ENCODE measurements at regions not wholly inside any gene's neighbourhood (a gene's known extent, or its start where the extent isn't known, plus 50 kb on each side); places are given as distances from the start of the nearest gene placed in this dataset.

DNA sequence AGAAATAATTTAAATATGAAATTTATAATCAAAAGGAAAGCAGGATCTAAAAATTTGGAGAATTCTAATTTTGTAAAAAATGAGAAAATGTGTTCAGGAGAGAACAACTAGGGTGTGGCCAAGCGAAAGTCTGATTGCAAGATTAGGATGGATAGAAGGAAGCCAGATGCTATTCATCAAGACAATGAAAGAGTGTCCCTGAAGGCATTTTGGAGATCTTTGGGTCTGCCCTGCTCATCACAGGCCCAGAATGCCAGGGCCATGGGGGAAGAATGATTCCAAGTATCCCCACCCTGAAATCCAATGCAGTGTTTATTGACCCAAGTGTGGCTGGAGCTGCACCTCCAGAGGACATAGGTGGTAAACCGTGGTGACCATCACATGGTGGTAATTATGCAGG is 724.0 kb upstream of the FZD8 start:
- no peaks in the 10 kb centered on the region for H3K36me3 ChIP-seq
- H3K4me1 ChIP-seq: no peaks in the 10 kb centered on the region
- DNase-seq (ENCODE audit: low spot score in 2 of 2): no peak
- TF ChIP-seq, protein P1, sequence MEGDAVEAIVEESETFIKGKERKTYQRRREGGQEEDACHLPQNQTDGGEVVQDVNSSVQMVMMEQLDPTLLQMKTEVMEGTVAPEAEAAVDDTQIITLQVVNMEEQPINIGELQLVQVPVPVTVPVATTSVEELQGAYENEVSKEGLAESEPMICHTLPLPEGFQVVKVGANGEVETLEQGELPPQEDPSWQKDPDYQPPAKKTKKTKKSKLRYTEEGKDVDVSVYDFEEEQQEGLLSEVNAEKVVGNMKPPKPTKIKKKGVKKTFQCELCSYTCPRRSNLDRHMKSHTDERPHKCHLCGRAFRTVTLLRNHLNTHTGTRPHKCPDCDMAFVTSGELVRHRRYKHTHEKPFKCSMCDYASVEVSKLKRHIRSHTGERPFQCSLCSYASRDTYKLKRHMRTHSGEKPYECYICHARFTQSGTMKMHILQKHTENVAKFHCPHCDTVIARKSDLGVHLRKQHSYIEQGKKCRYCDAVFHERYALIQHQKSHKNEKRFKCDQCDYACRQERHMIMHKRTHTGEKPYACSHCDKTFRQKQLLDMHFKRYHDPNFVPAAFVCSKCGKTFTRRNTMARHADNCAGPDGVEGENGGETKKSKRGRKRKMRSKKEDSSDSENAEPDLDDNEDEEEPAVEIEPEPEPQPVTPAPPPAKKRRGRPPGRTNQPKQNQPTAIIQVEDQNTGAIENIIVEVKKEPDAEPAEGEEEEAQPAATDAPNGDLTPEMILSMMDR (IDR thresholded peaks at IDR 0.05): no peak
- H3K27me3 ChIP-seq: no peaks in the 10 kb centered on the region
- intact Hi-C loops (cut with DNase I): no loop called here
- H3K27ac ChIP-seq: no peak overlapping the region
- H3K4me3 ChIP-seq: no peak overlapping the region
- H3K9me3 ChIP-seq: no peaks in the 10 kb centered on the region

DNA sequence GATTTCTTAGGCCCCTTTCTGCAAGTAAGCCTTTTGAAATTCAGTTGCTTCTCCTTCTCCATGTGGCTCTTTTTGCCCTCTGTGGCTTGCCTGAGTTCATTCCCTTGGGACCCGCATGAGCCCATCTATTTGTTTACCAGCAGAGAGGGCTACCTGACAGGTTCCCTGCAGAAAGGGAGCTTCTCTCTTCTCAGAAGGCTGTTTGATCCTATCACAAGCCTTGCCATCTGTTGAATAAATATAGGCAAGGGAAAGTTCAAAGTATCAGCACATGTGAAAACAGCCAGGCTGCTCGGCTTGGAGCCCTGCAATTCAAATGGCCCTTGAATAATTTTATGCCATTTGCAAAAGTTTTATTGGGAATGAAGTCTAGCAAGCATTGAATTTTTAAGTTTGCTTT is 720.2 kb upstream of the FZD8 start:
- H3K9me3 ChIP-seq: no peaks in the 10 kb centered on the region
- intact Hi-C loops (cut with DNase I): no loop called here
- no peaks in the 10 kb centered on the region for H3K27me3 ChIP-seq
- no peak for DNase-seq (ENCODE audit: low spot score in 2 of 2)
- H3K4me3 ChIP-seq: no peak overlapping the region
- no peaks in the 10 kb centered on the region for H3K4me1 ChIP-seq
- H3K27ac ChIP-seq: no peak overlapping the region
- H3K36me3 ChIP-seq: no peaks in the 10 kb centered on the region
- TF ChIP-seq, protein P1 (IDR thresholded peaks at IDR 0.05): no peak

DNA sequence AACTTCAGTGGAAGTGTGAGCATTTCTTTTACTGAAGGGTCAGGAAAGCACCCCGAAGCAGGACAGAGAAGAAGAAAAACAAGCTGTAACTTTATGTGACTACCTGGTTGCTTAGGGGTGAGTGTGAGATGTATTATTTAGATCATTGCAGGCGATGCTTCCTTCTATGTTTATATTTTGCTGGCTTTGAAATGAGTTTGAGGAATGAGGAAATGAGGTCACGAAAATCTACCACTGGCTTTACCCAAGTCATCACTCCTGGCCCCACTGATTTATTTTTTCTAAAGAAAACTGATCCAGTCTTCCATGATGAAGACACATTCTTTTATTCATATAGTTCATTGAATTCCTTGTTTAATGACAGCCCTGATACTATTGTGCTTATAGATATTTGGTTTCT is 716.6 kb upstream of the FZD8 start:
- intact Hi-C loops (cut with DNase I): no loop called here
- Histone ChIP-seq H3K27me3 (no peaks in the 10 kb centered on the region), H3K4me3 (no peak overlapping the region), H3K4me1 (no peaks in the 10 kb centered on the region), H3K36me3 (no peaks in the 10 kb centered on the region), H3K27ac (no peak overlapping the region), H3K9me3 (no peaks in the 10 kb centered on the region)
- TF ChIP-seq, protein P1 (IDR thresholded peaks at IDR 0.05): no peak
- no peak for DNase-seq (ENCODE audit: low spot score in 2 of 2)

DNA sequence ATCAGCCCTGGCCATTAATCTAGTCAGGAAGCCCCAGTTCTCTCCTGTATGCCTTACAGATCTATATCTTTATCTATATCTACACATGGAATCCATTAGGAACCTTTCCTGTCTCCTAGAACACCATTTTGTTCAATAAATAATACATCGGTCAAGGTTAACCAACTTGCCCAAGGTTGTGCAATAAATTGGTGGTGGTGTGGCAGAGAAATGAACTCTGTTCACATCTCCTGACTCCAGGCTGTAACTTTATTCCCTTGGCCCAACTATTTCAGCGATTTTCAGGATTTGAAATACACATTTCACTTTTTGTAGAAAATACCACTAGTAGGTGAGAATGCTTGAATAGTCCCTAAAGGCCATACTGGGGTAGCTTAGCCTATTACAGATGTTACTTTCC is 712.5 kb upstream of the FZD8 start:
- H3K36me3 ChIP-seq: no peaks in the 10 kb centered on the region
- no peak overlapping the region for H3K27ac ChIP-seq
- H3K9me3 ChIP-seq: no peaks in the 10 kb centered on the region
- no peak for DNase-seq (ENCODE audit: low spot score in 2 of 2)
- intact Hi-C loops (cut with DNase I): no loop called here
- no peaks in the 10 kb centered on the region for H3K4me1 ChIP-seq
- no peak overlapping the region for H3K4me3 ChIP-seq
- no peaks in the 10 kb centered on the region for H3K27me3 ChIP-seq
- TF ChIP-seq, protein P1 (IDR thresholded peaks at IDR 0.05): no peak

DNA sequence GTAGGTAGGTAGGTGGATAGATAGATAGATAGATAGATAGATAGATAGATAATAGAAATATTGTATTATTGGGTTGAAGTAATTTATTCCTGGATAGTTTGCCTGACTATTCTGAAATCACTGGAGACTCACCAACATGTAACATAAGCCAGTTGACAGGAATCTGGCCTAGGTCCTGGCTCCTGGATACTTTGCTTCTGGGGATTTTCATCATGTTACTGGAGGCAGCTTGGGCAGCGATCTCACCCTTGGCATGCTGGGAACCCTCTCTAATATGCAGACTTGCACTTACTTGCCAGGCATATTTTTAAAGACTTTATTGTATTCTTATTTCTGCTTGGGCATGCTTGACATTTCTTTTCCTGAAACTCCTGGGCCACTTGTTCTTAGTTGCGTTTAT is 709.1 kb upstream of the FZD8 start:
- peaks cover 0 to under 1% of the 10 kb centered on the region in 2 donors for H3K4me1 ChIP-seq
- DNase-seq (ENCODE audit: low spot score in 2 of 2): no peak
- TF ChIP-seq, protein P1 (IDR thresholded peaks at IDR 0.05): no peak
- intact Hi-C loops (cut with DNase I): no loop called here
- no peak overlapping the region for H3K27ac ChIP-seq
- H3K36me3 ChIP-seq: no peaks in the 10 kb centered on the region
- H3K27me3 ChIP-seq: no peaks in the 10 kb centered on the region
- H3K9me3 ChIP-seq: no peaks in the 10 kb centered on the region
- no peak overlapping the region for H3K4me3 ChIP-seq

DNA sequence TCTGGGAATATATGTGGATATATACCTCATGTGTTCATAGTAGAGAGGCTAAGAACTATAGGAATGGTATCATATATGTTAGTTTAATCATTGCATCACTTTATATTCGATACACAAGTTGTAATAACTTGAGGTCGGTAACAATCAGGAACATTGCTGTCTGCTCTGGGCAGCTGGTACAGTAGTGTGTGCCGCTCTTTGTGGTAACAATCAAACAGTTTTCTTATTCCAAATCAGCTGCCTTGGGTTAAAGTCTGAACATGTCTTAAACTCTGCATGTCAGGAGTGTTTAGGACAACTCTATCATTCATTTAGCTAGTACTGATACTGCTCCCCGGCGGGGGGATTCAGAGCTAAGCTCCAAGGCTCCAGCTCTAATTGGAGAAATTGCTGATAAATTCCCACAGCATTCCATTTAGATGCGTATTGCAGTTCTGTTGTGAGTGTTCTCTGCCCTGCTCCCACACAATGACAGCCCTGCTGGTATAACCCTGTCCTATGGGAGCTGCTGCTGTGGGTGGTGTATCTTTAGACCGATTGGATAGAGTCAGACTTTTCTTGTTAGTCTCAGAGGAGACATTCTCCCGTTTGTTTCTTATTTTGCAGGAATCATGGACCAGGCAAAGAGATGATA is 707.5 kb upstream of the FZD8 start:
- Histone ChIP-seq H3K36me3 (no peaks in the 10 kb centered on the region), H3K9me3 (no peaks in the 10 kb centered on the region), H3K4me3 (no peak overlapping the region), H3K4me1 (peaks cover 0 to 7% of the 10 kb centered on the region in 2 donors), H3K27me3 (no peaks in the 10 kb centered on the region), H3K27ac (no peak overlapping the region)
- intact Hi-C loops (cut with DNase I): loop anchor here (10.0 kb wide), 1 partner anchor 705 kb away; the partner anchor contains the start of gene FZD8
- TF ChIP-seq, protein P1 (IDR thresholded peaks at IDR 0.05): no peak
- DNase-seq (ENCODE audit: low spot score in 2 of 2): no peak

All from ascending aorta (tissue), 2 donors.